Right lobe of liver (tissue), 4 donors: ENCODE measurements at regions not wholly inside any gene's neighbourhood (a gene's known extent, or its start where the extent isn't known, plus 50 kb on each side); places are given as distances from the start of the nearest gene placed in this dataset.

Source experiments
- CTCF ChIP-seq, 4 donors: fragments of 200-600 bp in 3 of 4; fragments of 450-650 bp in 1 of 4; IDR thresholded peaks; one replicate each; pipeline versions ENCODE4 v1.5.1 to v1.8.0; 2016 to 2022; ENCODE audit warnings: antibody characterized with exemption in 4 of 4, mild to moderate bottlenecking in 2 of 4
- POLR2A ChIP-seq: fragments of 450-650 bp; IDR thresholded peaks from one replicate; pipeline ENCODE4 v1.6.1; 2017; ENCODE audit warnings: antibody characterized with exemption, mild to moderate bottlenecking
- donor health status: DM: no; HTN: no; CAD: no.
- donor health status: DM: no; HTN: no; CAD: no.
- donor health status: DM: no; HTN: yes; CAD: no.

DNA sequence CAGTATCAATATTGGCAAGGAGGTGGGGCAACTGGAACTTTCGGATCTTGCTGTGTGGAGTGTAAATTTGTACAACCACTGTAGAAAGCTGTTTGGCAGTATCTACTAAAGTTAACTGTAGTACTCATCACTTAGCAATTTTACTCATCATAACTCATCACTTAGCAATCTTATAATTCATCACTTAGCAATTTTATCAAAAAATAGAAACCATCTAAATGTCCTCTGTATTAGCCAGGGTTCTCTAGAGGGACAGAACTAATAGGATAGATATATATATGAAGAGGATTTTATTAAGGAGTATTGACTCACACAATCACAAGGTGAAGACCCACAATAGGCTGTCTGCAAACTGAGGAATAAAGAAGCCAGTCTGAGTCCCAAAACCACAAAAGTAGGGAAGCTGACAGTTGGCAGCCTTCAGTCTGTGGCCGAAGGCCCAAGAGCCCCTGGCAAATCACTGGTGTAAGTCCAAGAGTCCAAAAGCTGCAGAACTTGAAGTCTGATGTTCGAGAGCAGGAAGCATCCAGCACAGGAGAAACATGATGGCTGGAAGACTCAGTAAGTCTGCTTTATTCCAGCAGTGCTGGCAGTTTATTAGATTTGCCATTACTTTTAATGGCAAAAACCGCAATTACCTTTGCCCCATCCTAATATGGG, 92.9 kb upstream of the USP47 start:
- no peak for TF ChIP-seq CTCF (IDR thresholded peaks at IDR 0.05)
- TF ChIP-seq POLR2A = no peak
